ENCODE measurements at regions not wholly inside any gene's neighbourhood (a gene's known extent, or its start where the extent isn't known, plus 50 kb on each side); places are given as distances from the start of the nearest gene placed in this dataset.

DNA sequence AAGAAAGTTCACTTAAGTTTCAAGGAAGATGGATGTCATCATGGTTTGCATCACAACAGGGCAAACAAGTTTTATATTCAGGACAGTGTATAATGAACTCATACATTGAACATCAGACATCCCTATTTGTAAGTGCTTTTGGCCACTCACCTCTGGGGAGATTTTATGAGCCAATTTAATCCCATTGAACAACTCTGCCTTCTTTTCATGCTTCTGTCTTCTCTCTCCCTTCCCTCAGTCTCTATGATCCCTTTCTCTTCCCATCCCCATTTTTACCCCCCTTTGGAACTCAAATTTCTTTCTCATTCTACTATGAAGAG lies 234.3 kb upstream of the POU2AF2 start:
- SMC1A ChIA-PET (ENCODE audit: uncharacterized antibody, unreplicated experiment): no interaction called here
- no peaks in the 10 kb centered on the region for H3K36me3 ChIP-seq (ENCODE audit: control insufficient read depth in 2 of 2, insufficient read depth in 2 of 2, low read length in 1 of 2)
- TF ChIP-seq CBX5 (IDR thresholded peaks at IDR 0.05; ENCODE audit: low read depth) (no peak), JUND (IDR thresholded peaks at IDR 0.05; ENCODE audit: low read depth, low read length) (no peak), NFYB (IDR thresholded peaks at IDR 0.05; ENCODE audit: insufficient read depth, low read depth, low read length) (no peak)
- no peaks in the 10 kb centered on the region for H3K79me2 ChIP-seq (ENCODE audit: control insufficient read depth, insufficient read depth, low read length)
- no peak overlapping the region for H3K4me3 ChIP-seq
- no peaks in the 10 kb centered on the region for H4K20me1 ChIP-seq (ENCODE audit: control insufficient read depth, insufficient read depth)
- no peak for DNase-seq (ENCODE audit: low read depth, low spot score)
- no TSS peak for BruUV-seq (replicated peaks)
- H2AFZ ChIP-seq (ENCODE audit: control insufficient read depth, low read depth, low read length): no peak overlapping the region
- no peaks in the 10 kb centered on the region for H3K9me3 ChIP-seq (replicated peaks; ENCODE audit: control insufficient read depth, insufficient read depth, low read length)
- no peak overlapping the region for H3K4me2 ChIP-seq (ENCODE audit: control insufficient read depth, insufficient read depth)
- intact Hi-C loops (cut with micrococcal nuclease; ENCODE audit: unreplicated experiment) (no loop called here), in situ Hi-C loops (cut with MboI) (no loop called here)
- no peak overlapping the region for H3K27ac ChIP-seq (ENCODE audit: control insufficient read depth, insufficient read depth)
- no peak for FAIRE-seq
- H3K9ac ChIP-seq (ENCODE audit: control insufficient read depth, insufficient read depth, low read length): no peak overlapping the region
- POLR2A ChIA-PET: no interaction called here
- ATAC-seq: no peak
- H3K27me3 ChIP-seq (replicated peaks in 1 of 2; ENCODE audit: control insufficient read depth in 2 of 2, insufficient read depth in 2 of 2, low read length in 1 of 2): no peaks in the 10 kb centered on the region
- H3K4me1 ChIP-seq (ENCODE audit: control insufficient read depth, insufficient read depth, low read length): peaks cover 1% of the 10 kb centered on the region
- CTCF ChIA-PET: no interaction called here
- RAD21 ChIA-PET (ENCODE audit: unreplicated experiment): no interaction called here

DNA sequence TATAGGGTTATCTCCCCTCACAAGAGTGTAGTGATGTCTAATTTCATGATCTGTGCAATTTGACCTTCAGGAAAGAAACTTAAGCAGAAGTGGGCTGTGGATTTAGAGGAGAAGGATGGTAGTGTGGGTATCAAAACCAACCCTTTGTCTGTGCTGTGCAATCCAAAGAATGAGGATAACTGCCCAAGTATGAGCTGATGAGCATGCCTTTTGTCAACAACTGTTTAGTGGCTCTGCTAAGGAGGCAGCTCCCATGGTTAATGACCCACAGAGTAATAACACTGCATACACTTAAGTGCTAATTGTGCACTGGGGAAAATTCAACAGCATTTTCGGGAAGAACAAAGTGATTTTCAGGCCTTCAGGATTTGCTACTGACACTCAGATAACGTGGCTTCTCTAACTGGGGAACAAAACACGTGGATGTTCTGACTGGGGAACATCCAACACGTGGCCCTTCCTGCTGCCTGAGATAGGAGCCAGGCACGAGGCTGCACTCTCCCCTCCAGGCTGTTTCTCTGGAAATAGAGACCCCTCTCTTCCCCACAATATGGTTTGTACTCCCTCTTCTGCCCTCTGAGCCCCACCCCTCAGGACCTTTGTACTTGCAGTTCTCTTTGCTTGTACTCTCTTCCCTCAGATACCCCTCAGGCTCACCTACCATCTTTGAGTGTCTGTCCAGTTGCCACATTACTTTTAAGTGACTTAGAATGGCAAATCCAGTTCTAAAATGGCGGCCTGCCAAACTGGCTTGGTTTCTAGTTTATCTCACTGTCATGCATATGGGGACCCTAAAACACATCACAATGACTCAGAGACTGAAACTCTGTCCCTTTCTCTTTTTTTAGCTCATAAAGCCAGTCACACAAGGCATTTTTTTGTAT lies 234.9 kb upstream of the POU2AF2 start:
- no peak for FAIRE-seq
- no peak overlapping the region for H3K4me3 ChIP-seq
- no peaks in the 10 kb centered on the region for H4K20me1 ChIP-seq (ENCODE audit: control insufficient read depth, insufficient read depth)
- in situ Hi-C loops (cut with MboI): no loop called here
- no peak overlapping the region for H2AFZ ChIP-seq (ENCODE audit: control insufficient read depth, low read depth, low read length)
- H3K27ac ChIP-seq (ENCODE audit: control insufficient read depth, insufficient read depth): no peak overlapping the region
- ChIA-PET POLR2A (no interaction called here), RAD21 (ENCODE audit: unreplicated experiment) (no interaction called here), CTCF (no interaction called here), SMC1A (ENCODE audit: uncharacterized antibody, unreplicated experiment) (no interaction called here)
- no peak overlapping the region for H3K4me2 ChIP-seq (ENCODE audit: control insufficient read depth, insufficient read depth)
- TF ChIP-seq HDGF (IDR thresholded peaks at IDR 0.05) (no peak), PAX5 (IDR thresholded peaks at IDR 0.05; ENCODE audit: borderline replicate concordance, low read depth, low read length) (no peak), ATF7 (IDR thresholded peaks at IDR 0.05; ENCODE audit: low read depth) (no peak), NBN (IDR thresholded peaks at IDR 0.05) (no peak), TAF1 (IDR thresholded peaks at IDR 0.05; ENCODE audit: borderline replicate concordance, low read depth, low read length) (no peak), HCFC1 (IDR thresholded peaks at IDR 0.05; ENCODE audit: low read length) (no peak)
- TF ChIP-seq, protein P1, sequence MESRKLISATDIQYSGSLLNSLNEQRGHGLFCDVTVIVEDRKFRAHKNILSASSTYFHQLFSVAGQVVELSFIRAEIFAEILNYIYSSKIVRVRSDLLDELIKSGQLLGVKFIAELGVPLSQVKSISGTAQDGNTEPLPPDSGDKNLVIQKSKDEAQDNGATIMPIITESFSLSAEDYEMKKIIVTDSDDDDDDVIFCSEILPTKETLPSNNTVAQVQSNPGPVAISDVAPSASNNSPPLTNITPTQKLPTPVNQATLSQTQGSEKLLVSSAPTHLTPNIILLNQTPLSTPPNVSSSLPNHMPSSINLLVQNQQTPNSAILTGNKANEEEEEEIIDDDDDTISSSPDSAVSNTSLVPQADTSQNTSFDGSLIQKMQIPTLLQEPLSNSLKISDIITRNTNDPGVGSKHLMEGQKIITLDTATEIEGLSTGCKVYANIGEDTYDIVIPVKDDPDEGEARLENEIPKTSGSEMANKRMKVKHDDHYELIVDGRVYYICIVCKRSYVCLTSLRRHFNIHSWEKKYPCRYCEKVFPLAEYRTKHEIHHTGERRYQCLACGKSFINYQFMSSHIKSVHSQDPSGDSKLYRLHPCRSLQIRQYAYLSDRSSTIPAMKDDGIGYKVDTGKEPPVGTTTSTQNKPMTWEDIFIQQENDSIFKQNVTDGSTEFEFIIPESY (IDR thresholded peaks at IDR 0.05): no peak
- TF ChIP-seq, protein P2, sequence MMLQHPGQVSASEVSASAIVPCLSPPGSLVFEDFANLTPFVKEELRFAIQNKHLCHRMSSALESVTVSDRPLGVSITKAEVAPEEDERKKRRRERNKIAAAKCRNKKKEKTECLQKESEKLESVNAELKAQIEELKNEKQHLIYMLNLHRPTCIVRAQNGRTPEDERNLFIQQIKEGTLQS (IDR thresholded peaks at IDR 0.05; ENCODE audit: borderline replicate concordance, extremely low read depth, low read depth, low read length): no peak
- no peak for ATAC-seq
- DNase-seq (ENCODE audit: low read depth, low spot score): no peak
- WGBS (ENCODE audit: insufficient coverage, insufficient replicate concordance, low lambda C conversion rate, missing lambda C conversion rate): under 1% methylated on average over 6 of the region's 6 CpGs
- no peaks in the 10 kb centered on the region for H3K27me3 ChIP-seq (replicated peaks in 1 of 2; ENCODE audit: control insufficient read depth in 2 of 2, insufficient read depth in 2 of 2, low read length in 1 of 2)
- no peaks in the 10 kb centered on the region for H3K9me3 ChIP-seq (replicated peaks; ENCODE audit: control insufficient read depth, insufficient read depth, low read length)
- no peaks in the 10 kb centered on the region for H3K79me2 ChIP-seq (ENCODE audit: control insufficient read depth, insufficient read depth, low read length)
- H3K9ac ChIP-seq (ENCODE audit: control insufficient read depth, insufficient read depth, low read length): no peak overlapping the region
- peaks cover 7% of the 10 kb centered on the region for H3K4me1 ChIP-seq (ENCODE audit: control insufficient read depth, insufficient read depth, low read length)
- H3K36me3 ChIP-seq (ENCODE audit: control insufficient read depth in 2 of 2, insufficient read depth in 2 of 2, low read length in 1 of 2): no peaks in the 10 kb centered on the region
- intact Hi-C loops (cut with micrococcal nuclease; ENCODE audit: unreplicated experiment): no loop called here
- no TSS peak for BruUV-seq (replicated peaks)

Measured in GM12878 (cell line).